Activated naive CD4-positive, alpha-beta T cell treated with anti-CD3 and anti-CD28 coated beads, Interleukin-2, amount 50 U/mL, for 72 hours (primary cell): ENCODE measurements at regions not wholly inside any gene's neighbourhood (a gene's known extent, or its start where the extent isn't known, plus 50 kb on each side); places are given as distances from the start of the nearest gene placed in this dataset.

Experiments used
- ATAC-seq, 2 donors: fragments of 150-1000 bp; cut with Tn5 transposase; 2 replicates each; pipeline ENCODE4 v1.10.0; 2021; ENCODE audit warnings: mild to moderate bottlenecking in 2 of 2, moderate library complexity in 2 of 2
- DNase-seq, 2 donors: peaks; one replicate each; pipeline ENCODE4 v3.0.0; 2021 to 2022; ENCODE audit warnings: low spot score in 2 of 2
- H3K27ac Mint-ChIP-seq, 2 donors: one replicate each; pipeline ENCODE4 v1.8.0; 2022; ENCODE audit warnings: mild to moderate bottlenecking in 2 of 2, mixed read lengths in 2 of 2
- H3K36me3 Mint-ChIP-seq, 2 donors: one replicate each; pipeline ENCODE4 v1.8.0; 2022; ENCODE audit warnings: mixed read lengths in 2 of 2
- H3K9me3 Mint-ChIP-seq, 2 donors: one replicate each; pipeline ENCODE4 v1.8.0; 2022; ENCODE audit warnings: mixed read lengths in 2 of 2

GRCh38 chr17:68731465-68731864 is 130.3 kb upstream of the FAM20A start:
- ATAC-seq (no peak), DNase-seq (no peak)
- peak overlapping the region in 1 of 2 donors; percentile 72 for H3K27ac Mint-ChIP-seq
- no peaks in the 10 kb centered on the region for H3K9me3 Mint-ChIP-seq
- no peaks in the 10 kb centered on the region for H3K36me3 Mint-ChIP-seq

GRCh38 chr17:68719431-68719830 is 118.3 kb upstream of the FAM20A start:
- DNase-seq (no peak), ATAC-seq (no peak)
- Mint-ChIP-seq H3K27ac (no peak overlapping the region), H3K36me3 (no peaks in the 10 kb centered on the region), H3K9me3 (no peaks in the 10 kb centered on the region)

GRCh38 chr17:68718926-68719325 is 117.8 kb upstream of the FAM20A start:
- no peak for ATAC-seq
- H3K9me3 Mint-ChIP-seq: no peaks in the 10 kb centered on the region
- no peaks in the 10 kb centered on the region for H3K36me3 Mint-ChIP-seq
- DNase-seq: no peak
- no peak overlapping the region for H3K27ac Mint-ChIP-seq

GRCh38 chr17:68718465-68718864 is 117.3 kb upstream of the FAM20A start:
- Mint-ChIP-seq H3K27ac (no peak overlapping the region), H3K36me3 (no peaks in the 10 kb centered on the region), H3K9me3 (no peaks in the 10 kb centered on the region)
- DNase-seq: no peak
- ATAC-seq: no peak

GRCh38 chr17:68714676-68715075 is 113.5 kb upstream of the FAM20A start:
- DNase-seq (no peak), ATAC-seq (no peak)
- Mint-ChIP-seq H3K27ac (peak overlapping the region in 1 of 2 donors; percentile 88), H3K36me3 (no peaks in the 10 kb centered on the region), H3K9me3 (no peaks in the 10 kb centered on the region)

- DNase-seq (no peak), ATAC-seq (no peak)
- Mint-ChIP-seq H3K27ac (no peak overlapping the region), H3K9me3 (no peaks in the 10 kb centered on the region), H3K36me3 (no peaks in the 10 kb centered on the region)
These were observed 110.7 kb upstream of the FAM20A start for GRCh38 chr17:68711858-68712257.

GRCh38 chr17:68710976-68711375 is 109.8 kb upstream of the FAM20A start:
- no peaks in the 10 kb centered on the region for H3K9me3 Mint-ChIP-seq
- H3K27ac Mint-ChIP-seq: no peak overlapping the region
- no peak for DNase-seq
- ATAC-seq: no peak
- H3K36me3 Mint-ChIP-seq: no peaks in the 10 kb centered on the region

- H3K36me3 Mint-ChIP-seq: no peaks in the 10 kb centered on the region
- ATAC-seq (no peak), DNase-seq (no peak)
- no peak overlapping the region for H3K27ac Mint-ChIP-seq
- H3K9me3 Mint-ChIP-seq: no peaks in the 10 kb centered on the region
These were observed 109.0 kb upstream of the FAM20A start for GRCh38 chr17:68710035-68710780.

- no peaks in the 10 kb centered on the region for H3K36me3 Mint-ChIP-seq
- no peak for DNase-seq
- H3K9me3 Mint-ChIP-seq: no peaks in the 10 kb centered on the region
- no peak for ATAC-seq
- H3K27ac Mint-ChIP-seq: no peak overlapping the region
These were observed 108.3 kb upstream of the FAM20A start for GRCh38 chr17:68709461-68709860.

- no peak for DNase-seq
- no peaks in the 10 kb centered on the region for H3K36me3 Mint-ChIP-seq
- H3K9me3 Mint-ChIP-seq: peaks cover 0 to 4% of the 10 kb centered on the region in 2 donors
- H3K27ac Mint-ChIP-seq: no peak overlapping the region
- no peak for ATAC-seq
These were observed 105.9 kb upstream of the FAM20A start for GRCh38 chr17:68707031-68707430.

- no peak overlapping the region for H3K27ac Mint-ChIP-seq
These were observed 105.3 kb upstream of the FAM20A start for GRCh38 chr17:68706356-68706920.

GRCh38 chr17:68705714-68706076 is 104.5 kb upstream of the FAM20A start:
- DNase-seq (no peak), ATAC-seq (no peak)
- Mint-ChIP-seq H3K27ac (no peak overlapping the region), H3K9me3 (peaks cover 0 to 4% of the 10 kb centered on the region in 2 donors), H3K36me3 (no peaks in the 10 kb centered on the region)

More at GRCh38 chr17:68706356-68706920, 105.3 kb upstream of the FAM20A start:
- DNase-seq: no peak
- Mint-ChIP-seq H3K36me3 (no peaks in the 10 kb centered on the region), H3K9me3 (peaks cover 0 to 4% of the 10 kb centered on the region in 2 donors)
- ATAC-seq: no peak

GRCh38 chr17:68704871-68705713 is 103.9 kb upstream of the FAM20A start:
- no peak for ATAC-seq
- no peaks in the 10 kb centered on the region for H3K36me3 Mint-ChIP-seq

GRCh38 chr17:68701046-68701445 is 99.9 kb upstream of the FAM20A start:
- H3K27ac Mint-ChIP-seq: no peak overlapping the region
- ATAC-seq (no peak), DNase-seq (no peak)
- H3K9me3 Mint-ChIP-seq: peaks cover 0 to 4% of the 10 kb centered on the region in 2 donors
- H3K36me3 Mint-ChIP-seq: no peaks in the 10 kb centered on the region

More at GRCh38 chr17:68704871-68705713, 103.9 kb upstream of the FAM20A start:
- Mint-ChIP-seq H3K9me3 (peaks cover 0 to 4% of the 10 kb centered on the region in 2 donors), H3K27ac (no peak overlapping the region)
- no peak for DNase-seq

- no peak overlapping the region for H3K27ac Mint-ChIP-seq
- DNase-seq (no peak), ATAC-seq (no peak)
- no peaks in the 10 kb centered on the region for H3K36me3 Mint-ChIP-seq
- H3K9me3 Mint-ChIP-seq: peaks cover 0 to 4% of the 10 kb centered on the region in 2 donors
These were observed 99.3 kb upstream of the FAM20A start for GRCh38 chr17:68700421-68700820.

GRCh38 chr17:68699936-68700335 is 98.8 kb upstream of the FAM20A start:
- peaks cover 0 to 4% of the 10 kb centered on the region in 2 donors for H3K9me3 Mint-ChIP-seq
- no peak for ATAC-seq

GRCh38 chr17:68698746-68699145 is 97.6 kb upstream of the FAM20A start:
- Mint-ChIP-seq H3K9me3 (peaks cover 0 to 4% of the 10 kb centered on the region in 2 donors), H3K27ac (no peak overlapping the region), H3K36me3 (no peaks in the 10 kb centered on the region)
- no peak for DNase-seq
- no peak for ATAC-seq

More at GRCh38 chr17:68699936-68700335, 98.8 kb upstream of the FAM20A start:
- no peak overlapping the region for H3K27ac Mint-ChIP-seq
- no peak for DNase-seq
- no peaks in the 10 kb centered on the region for H3K36me3 Mint-ChIP-seq
